Inflammatory macrophage (primary cell): ENCODE measurements at regions not wholly inside any gene's neighbourhood (a gene's known extent, or its start where the extent isn't known, plus 50 kb on each side); places are given as distances from the start of the nearest gene placed in this dataset.

ENCODE experiments used
- DNase-seq, 2 donors: peaks; one replicate each; pipeline ENCODE4 v3.0.0-alpha.2; 2020 to 2022

DNA sequence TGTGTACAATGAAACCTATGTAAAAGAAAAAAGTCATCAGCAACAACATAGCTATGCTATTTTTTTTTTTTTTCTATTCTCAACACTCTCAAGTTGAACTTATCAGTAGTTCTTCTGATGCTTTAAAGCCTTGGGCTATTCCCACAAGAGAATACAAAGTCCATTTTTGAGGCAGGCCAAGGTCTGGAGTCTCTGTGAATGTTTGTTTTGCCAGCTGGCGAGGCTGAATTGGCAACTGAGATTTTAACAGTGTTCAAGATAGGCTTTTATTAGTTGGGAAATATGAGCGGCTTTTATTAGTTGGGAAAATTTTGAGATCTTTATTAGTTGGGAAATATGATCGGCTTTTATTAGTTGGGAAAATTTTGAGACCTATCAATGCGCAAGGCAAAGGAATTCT, 336.6 kb downstream of the SLITRK2 start:
- DNase-seq: no peak

DNA sequence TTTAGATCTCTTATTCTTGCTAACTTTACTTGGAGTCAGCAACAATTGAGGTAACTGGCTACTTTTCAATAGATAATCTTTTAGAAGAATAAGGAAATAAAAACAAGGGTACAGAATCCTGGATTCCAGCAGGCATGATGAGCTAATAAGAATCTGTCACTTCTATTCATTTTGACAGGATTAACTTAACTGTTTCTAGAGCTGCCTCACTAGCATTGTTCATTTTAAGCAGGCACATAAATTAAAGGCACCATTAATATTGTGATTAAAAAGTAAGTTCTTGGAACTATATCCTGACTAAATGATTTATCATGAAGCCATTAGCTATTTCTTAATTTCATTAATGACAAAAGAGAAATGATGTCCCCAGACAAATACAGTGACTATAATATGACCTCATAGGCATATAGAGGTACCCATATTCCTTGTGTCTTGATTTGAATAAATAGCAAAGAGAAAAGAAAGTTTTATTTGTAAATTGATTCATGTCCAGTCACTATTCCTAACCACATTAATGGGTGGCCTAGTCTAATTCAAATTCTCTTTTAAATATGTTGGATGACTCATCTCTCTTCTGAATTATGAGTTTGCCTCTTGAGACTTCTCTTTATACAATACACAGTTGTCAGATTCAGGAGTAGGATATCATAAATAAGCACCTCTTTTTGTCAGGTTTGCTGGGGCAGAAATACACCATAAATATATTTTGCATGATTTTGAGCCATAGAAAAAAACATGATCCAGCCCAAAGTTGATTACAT, 343.0 kb downstream of the SLITRK2 start:
- no peak for DNase-seq

DNA sequence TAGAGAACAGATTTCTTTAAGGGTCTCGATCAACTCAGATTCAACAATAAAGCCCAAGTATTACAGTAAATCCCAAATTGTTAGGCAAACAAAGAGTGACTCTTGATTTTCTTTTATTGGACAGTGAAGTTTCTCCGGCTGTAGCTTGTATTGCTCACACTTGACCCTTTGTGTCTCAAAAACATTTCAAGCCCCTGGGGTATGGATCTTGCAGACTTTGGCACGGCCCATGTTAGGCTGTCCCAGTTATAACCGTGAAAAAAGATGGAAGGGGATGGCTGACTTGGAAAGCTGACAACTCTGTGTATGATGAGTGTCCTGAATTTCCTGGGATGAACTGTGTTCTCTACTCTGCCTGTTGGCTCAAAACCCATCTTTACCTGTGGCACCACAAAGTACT, 356.1 kb downstream of the SLITRK2 start:
- no peak for DNase-seq

DNA sequence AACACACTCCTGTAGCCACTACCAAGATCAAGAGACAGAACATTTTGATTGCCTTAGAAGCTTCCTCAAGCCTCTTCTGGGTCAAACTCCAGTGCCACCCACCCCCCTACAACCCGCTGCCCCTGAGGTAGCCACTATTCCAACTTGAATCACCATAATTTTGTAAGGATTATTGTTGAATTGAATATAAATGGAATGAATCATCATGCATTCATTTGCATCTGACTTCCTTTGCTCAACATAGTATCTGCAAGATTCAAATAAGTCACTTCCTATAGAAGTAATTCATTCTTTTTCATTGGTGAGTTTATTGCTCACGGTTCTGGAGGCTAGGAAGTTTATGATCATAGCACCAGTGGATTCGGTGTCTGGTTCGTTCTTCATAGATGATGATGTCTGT, 364.2 kb downstream of the SLITRK2 start:
- DNase-seq: no peak

DNA sequence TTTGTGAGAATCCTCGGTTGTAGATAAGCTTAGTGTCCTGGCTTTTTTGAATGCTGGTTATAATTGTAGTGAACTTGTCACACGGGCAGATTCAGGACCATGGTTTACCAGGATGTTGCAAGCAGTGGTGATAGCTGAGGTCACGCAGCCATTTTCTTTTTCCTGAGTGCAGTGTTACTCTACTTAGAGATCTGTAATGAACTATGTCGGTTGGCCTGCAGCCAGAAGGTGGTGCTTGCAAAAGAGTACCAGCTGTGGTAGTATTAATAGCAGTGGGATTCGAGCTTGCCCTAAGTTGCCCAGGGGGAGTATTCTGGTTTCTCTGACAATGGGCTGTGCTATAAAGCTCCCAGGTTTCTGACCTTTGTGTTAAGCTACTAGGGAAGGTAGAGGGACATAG, 368.9 kb downstream of the SLITRK2 start:
- DNase-seq: no peak

DNA sequence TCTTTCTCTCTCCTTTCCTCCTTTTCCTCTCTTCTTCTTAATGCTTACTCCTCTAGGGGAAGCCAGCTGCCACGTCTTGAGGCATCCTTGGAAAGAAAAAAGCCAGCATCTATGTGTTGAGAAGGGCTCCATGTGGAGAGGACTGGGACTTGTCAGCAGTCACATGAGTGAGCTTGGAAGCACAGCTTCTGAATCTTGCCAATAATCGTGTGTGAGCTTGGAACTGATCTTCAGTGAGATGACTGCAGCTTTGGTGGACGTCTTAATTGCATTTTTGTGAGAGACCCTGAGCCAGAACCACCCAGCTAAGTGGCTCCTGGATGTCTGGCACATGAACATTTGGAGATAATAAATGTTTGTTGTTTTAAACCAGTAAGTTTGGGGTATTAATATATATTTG, 371.7 kb downstream of the SLITRK2 start:
- no peak for DNase-seq

DNA sequence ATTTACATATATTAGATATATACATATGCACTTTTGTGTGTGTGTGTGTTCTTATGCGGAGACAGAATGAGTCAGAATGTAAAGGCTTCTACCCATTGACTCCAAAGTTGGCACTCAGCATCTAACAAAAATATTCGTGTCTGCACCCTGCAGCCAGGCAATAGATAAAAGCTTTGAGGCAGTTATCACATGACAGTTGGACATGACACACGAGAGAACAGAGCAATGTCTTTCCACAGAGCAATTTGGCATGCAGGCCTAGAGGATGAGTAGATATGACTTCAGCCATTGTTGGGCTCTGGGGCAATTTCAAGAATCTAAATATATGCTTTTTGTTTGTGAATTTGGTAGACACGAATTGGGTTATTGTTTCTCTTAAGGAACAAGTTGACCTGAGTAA, 391.2 kb downstream of the SLITRK2 start:
- DNase-seq: no peak

DNA sequence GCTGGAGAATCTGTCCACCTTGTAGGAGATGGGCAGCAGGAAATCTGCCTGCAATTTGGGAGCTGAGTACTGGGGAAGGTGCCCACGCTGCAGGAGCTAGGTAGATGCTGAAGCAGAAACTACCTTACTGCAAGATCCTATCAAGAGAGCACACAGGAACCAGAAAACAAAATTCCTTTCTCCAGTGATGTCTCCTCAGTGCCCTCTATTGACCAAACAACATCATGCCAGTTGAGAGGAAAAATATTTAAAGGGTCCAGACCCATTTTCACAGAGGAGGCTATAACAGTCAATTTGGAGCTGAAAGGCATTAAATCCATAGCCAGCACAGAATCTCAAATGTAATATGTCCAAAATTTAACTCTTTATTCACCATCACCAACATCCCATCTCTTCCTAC, 406.8 kb downstream of the SLITRK2 start:
- DNase-seq: no peak

DNA sequence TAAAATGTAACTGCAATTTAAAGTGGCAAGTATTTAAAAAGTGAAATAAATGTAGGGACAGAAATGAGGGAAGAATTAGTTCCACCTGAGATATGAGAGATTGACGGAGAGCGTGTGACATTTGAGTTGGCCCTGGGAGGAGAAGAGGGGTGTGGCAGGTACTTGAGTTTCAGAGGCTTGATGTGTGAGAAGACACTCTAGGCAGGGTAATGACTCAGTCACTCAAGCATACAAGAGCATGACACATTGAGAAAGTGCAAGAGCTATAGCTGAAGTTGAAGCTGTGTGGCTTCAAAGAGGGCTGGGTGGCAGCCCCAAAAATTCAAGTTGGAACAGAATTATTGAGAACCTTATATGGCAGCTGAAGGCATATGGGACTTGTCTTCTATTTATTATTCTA, 420.5 kb downstream of the SLITRK2 start:
- DNase-seq: no peak

DNA sequence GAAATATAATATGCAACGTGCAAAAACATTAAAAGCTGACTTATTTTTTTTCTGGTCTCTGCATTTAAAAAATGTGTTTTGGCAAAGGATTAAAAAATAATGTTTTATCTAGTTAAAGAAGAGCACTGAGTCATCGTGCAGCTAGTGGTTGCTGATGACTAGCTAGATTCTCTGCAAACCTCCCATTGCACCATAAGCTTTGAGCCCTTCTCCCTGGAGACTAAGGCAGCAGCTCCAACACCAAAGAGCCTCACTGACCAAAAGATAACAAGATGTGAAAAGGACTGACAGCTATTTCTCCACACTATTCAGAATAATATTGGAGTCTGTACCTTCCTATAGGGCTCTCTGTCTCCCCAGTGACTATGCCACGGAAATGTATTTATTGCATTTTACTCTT, 424.3 kb downstream of the SLITRK2 start:
- no peak for DNase-seq

DNA sequence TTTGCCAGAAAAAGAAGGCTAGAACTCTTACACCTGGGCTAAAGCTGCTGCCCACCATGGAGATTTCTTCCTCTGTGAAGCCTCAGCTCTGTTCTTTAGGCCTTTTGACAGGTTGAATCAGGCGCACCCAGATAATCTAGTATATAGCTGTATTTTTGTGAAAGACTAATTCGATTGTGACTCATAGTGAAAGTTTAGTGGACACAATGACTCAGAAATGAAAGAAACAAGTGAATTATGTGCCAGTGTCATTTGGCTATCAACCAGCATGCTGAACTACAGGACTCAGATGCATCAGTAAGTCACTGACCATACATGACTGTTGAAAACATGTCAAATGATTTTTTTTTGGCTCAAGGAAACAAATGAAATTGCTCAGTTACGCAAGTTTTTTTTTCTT, 425.4 kb downstream of the SLITRK2 start:
- DNase-seq: no peak

DNA sequence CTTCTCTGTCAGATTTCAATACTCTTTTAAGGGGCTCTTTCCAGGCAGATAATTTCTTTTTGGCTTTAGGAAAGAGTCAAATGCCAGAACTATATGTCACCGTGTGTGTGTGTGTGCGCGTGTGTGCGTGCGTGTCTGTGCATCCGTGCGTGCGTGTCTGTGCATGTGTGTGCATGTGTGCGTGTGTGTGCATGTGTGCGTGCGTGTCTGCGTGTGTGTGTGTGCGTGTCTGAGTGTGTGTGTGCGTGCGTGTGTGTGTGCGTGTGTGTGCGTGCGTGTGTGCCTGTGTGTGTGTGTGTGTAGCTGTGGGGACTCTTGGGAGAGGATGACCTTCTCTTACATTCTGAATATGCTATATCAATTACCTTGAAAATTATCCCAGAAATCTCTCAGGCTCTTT, 441.6 kb downstream of the SLITRK2 start:
- no peak for DNase-seq

DNA sequence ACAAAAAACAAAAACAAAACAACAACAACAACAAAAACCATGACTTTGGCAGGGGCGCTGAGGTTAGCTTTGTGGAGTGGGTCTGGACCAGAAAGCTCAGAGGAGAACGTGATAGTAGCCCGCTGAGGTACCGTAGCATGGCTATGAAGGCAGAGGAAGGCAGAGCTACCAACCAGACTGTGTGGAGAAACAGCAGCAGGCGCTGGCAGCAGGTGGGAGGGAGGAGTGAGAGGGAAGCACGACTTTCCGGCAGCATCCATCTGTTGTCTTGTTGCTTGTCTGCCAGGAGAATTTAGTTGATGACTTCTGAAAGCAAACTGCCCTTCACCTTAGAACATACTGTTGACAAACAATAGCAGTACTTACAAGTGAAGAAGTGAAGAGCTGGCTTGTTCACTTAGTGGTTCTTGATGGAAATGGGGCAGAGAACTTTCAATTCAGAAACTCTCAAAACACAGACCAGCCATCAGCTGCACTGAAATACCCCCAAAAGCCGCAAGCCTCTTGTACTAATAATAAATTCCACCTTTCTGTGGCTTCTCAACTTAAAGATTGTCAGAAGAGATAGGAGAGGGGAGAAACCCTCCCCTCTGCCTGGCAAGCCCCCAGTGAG, 447.2 kb downstream of the SLITRK2 start:
- no peak for DNase-seq

DNA sequence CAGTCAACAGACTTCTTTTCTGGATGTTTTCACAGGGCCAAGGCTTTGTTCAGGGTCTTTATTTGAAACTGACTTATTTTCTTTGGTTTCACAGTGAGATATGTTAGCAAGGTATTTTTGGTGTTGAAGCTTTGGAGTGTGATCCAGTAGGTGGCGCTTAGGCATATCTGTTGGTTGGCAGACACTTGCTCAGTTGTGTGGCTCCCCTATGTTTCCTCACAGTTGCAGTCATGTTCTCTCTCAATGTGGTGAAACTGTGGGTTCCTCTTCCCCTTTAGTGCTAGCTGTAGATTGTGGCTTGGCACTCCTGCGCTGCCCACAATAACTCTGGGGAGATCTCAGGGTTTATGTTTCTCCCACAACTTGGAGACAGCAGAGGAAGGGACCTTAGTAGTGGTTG, 460.8 kb downstream of the SLITRK2 start:
- DNase-seq: peak; percentile 27 to 54
